Uterus (tissue), 2 donors: ENCODE measurements at regions not wholly inside any gene's neighbourhood (a gene's known extent, or its start where the extent isn't known, plus 50 kb on each side); places are given as distances from the start of the nearest gene placed in this dataset.

Experiments used
- POLR2A ChIP-seq, 2 donors: fragments of 450-650 bp; IDR thresholded peaks; one replicate each; pipeline ENCODE4 v1.6.1; 2016; ENCODE audit warnings: antibody characterized with exemption in 2 of 2, mild to moderate bottlenecking in 1 of 2, moderate library complexity in 1 of 2
- TF ChIP-seq, protein P1 (sequence below), 4 experiments: fragments of 200-600 bp in 2 of 4; fragments of 450-650 bp in 2 of 4; sonication (generic) in 2 of 4; IDR thresholded peaks; one replicate each; pipeline ENCODE4 v1.5.1; 2016 to 2019; ENCODE audit warnings: antibody characterized with exemption in 4 of 4, mild to moderate bottlenecking in 2 of 4, moderate library complexity in 1 of 4

DNA sequence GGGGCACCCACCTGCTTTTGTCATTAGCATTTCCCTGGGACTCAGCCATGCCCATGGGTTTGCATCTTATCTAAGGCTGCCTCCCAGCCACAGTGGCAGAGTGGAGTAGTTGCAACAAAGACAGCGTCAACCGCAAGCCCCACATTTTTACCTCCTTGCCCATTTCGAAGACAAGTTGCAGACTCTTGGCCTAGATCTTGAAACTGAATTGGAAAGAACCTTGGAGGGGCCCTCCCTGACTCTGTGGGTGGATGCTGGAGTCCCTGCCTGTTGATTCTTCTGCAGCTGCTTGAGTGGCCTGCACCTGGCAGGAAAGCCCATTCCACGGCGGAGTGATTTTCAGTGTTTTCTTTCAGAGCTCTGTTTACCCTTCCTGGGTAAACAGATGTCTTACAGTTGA lies 309.0 kb downstream of the VRK1 start:
- TF ChIP-seq, protein P1, sequence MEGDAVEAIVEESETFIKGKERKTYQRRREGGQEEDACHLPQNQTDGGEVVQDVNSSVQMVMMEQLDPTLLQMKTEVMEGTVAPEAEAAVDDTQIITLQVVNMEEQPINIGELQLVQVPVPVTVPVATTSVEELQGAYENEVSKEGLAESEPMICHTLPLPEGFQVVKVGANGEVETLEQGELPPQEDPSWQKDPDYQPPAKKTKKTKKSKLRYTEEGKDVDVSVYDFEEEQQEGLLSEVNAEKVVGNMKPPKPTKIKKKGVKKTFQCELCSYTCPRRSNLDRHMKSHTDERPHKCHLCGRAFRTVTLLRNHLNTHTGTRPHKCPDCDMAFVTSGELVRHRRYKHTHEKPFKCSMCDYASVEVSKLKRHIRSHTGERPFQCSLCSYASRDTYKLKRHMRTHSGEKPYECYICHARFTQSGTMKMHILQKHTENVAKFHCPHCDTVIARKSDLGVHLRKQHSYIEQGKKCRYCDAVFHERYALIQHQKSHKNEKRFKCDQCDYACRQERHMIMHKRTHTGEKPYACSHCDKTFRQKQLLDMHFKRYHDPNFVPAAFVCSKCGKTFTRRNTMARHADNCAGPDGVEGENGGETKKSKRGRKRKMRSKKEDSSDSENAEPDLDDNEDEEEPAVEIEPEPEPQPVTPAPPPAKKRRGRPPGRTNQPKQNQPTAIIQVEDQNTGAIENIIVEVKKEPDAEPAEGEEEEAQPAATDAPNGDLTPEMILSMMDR (IDR thresholded peaks at IDR 0.05): no peak
- TF ChIP-seq POLR2A (IDR thresholded peaks at IDR 0.05): no peak
